ENCODE measurements at regions not wholly inside any gene's neighbourhood (a gene's known extent, or its start where the extent isn't known, plus 50 kb on each side); places are given as distances from the start of the nearest gene placed in this dataset.

DNA sequence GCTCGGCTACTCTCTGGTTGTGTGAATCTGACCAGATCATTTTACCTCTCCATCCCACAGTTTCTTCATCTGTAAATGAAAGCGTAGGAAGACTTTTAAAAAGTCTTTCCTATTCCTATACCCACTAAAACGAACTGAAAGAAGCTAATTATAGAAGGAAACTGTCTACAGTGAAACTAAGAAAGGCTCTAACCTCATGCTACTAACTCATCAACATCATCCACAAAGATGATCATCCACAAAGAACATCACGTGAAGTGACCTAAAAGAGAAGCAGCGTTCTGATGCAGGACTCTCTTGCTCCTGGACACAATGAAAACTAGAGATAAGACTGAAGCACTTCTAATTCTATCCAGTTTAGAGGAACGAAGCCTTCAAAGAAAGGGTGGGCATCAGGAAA is 58.5 kb upstream of the OSBPL8 start:
- TF ChIP-seq, protein P1, sequence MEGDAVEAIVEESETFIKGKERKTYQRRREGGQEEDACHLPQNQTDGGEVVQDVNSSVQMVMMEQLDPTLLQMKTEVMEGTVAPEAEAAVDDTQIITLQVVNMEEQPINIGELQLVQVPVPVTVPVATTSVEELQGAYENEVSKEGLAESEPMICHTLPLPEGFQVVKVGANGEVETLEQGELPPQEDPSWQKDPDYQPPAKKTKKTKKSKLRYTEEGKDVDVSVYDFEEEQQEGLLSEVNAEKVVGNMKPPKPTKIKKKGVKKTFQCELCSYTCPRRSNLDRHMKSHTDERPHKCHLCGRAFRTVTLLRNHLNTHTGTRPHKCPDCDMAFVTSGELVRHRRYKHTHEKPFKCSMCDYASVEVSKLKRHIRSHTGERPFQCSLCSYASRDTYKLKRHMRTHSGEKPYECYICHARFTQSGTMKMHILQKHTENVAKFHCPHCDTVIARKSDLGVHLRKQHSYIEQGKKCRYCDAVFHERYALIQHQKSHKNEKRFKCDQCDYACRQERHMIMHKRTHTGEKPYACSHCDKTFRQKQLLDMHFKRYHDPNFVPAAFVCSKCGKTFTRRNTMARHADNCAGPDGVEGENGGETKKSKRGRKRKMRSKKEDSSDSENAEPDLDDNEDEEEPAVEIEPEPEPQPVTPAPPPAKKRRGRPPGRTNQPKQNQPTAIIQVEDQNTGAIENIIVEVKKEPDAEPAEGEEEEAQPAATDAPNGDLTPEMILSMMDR (IDR thresholded peaks at IDR 0.05) = no peak
- TF ChIP-seq EZH2 (IDR thresholded peaks at IDR 0.05) (no peak), EZH2phosphoT487 (IDR thresholded peaks at IDR 0.05) (no peak)
